Fibroblast of skin of scalp (primary cell): ENCODE measurements at regions not wholly inside any gene's neighbourhood (a gene's known extent, or its start where the extent isn't known, plus 50 kb on each side); places are given as distances from the start of the nearest gene placed in this dataset.

Experiments used
- DNase-seq: peaks from one replicate; pipeline ENCODE4 v3.0.0-alpha.2; 2013

- DNase-seq: no peak
Measured at GRCh38 chr9:107064378-107064777, 201.4 kb downstream of the ZNF462 start.

GRCh38 chr9:107065549-107065948, 202.6 kb downstream of the ZNF462 start:
- DNase-seq: no peak

GRCh38 chr9:107067739-107068416, 204.9 kb downstream of the ZNF462 start:
- no peak for DNase-seq

GRCh38 chr9:107068581-107068980, 205.6 kb downstream of the ZNF462 start:
- no peak for DNase-seq

DNA sequence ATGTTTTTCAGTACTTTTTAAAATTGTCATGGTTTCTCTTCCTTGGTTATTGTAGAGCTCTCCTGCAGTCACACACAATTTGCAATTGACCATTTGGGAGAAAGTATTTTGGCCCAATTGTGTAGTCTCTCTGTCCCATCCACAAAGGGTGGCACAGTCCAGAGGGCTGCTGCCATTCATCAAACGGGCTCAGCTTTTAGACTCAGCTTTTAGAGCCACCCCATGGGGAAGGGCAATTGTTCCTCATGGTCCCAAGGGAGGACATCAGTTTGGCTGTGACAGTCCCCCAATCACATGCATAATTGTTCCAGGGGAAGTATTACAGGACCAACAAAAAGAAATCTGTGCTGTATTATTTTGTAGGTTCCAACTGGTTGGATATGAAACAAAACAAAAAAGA, 207.6 kb downstream of the ZNF462 start:
- DNase-seq: no peak

DNA sequence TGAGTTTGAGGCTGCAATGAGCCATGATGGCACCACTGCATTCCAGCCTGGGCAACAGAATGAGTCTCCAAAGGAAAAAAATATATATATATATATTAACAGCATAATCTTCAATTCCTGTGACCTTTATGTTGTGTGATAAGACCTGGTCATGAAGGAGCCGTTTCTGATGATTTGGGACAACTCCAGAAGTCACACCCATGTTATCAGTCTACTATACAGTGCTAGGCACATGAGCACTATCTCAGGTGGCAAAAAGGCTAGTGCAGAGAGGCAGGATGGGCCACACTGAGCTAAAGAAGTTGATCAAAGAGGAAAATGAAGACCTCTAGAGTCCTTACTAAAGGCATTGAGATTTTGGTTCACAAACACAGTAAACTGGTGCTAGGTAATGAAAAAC, 205.0 kb upstream of the RAD23B start:
- no peak for DNase-seq

DNA sequence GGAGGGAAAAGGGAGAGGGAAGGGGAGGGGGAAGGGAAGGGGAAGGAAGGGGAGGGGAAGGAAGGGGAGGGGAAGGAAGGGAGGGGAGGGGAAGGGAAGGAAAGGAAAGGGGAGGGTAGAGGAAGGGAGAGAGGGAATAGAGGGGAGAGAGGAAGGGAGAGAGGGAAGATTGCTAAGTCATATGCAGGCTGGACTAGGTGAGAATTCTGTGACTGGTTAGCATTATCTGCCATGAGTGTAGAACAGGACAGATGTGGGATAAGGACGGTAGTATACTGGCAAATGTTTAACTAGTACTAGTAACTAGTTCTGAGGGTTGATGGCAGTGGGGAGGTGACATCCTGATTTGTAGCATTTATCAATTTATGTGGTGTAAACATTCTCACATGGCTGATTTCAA, 203.5 kb upstream of the RAD23B start:
- no peak for DNase-seq

- no peak for DNase-seq
Measured at GRCh38 chr9:107080130-107080529, 202.9 kb upstream of the RAD23B start.

- no peak for DNase-seq
Measured at GRCh38 chr9:107086460-107086859, 196.6 kb upstream of the RAD23B start.

- no peak for DNase-seq
Measured at GRCh38 chr9:107087222-107087621, 195.9 kb upstream of the RAD23B start.

GRCh38 chr9:107090218-107090617, 192.9 kb upstream of the RAD23B start:
- no peak for DNase-seq

- DNase-seq: no peak
Measured at GRCh38 chr9:107093365-107094060, 189.6 kb upstream of the RAD23B start.

GRCh38 chr9:107094370-107094769, 188.7 kb upstream of the RAD23B start:
- DNase-seq: peak; percentile 4

- no peak for DNase-seq
Measured at GRCh38 chr9:107100591-107100990, 182.5 kb upstream of the RAD23B start.

DNA sequence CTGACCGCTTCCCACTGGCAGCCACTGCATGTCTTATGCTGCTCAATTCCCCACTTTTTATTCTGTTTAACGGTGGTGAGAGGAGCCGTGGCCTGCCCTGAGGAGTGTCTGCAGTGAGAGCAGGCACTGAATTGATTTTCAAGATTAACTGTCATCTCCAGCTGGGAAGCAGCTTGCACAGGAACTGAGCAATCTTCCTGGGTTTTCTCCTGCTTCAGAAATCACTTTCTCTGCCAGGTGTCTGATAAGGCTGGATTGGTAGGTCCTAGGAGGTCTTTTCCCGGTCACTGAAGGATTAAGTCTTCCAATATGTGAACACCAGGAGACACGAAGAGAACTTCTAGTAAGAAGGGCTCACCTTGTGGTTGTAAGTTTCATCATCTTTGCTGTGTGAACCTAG, 181.1 kb upstream of the RAD23B start:
- DNase-seq: no peak

- no peak for DNase-seq
Measured at GRCh38 chr9:107103621-107104020, 179.5 kb upstream of the RAD23B start.

DNA sequence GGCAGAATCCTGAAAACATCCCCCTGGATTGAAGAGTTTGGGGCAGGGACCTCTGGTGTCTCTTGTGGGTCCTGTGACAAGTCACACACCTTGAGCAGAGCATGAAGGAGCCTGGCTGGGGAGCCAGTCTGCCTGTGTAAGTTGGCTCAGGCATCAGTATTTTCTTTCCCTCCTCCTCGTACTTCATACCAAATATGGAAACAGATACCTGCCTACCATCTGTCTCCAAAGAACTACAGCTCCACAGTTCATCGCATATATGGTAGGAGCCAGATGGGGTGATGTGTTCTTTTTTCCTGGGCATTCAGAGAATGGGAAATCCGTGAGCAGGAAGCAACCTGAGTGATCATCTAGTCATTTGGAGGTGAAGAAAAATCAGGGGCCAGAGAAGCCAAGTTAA, 177.3 kb upstream of the RAD23B start:
- no peak for DNase-seq

- DNase-seq: no peak
Measured at GRCh38 chr9:107106416-107106815, 176.7 kb upstream of the RAD23B start.

- peak; percentile 20 for DNase-seq
Measured at GRCh38 chr9:107108342-107109130, 174.5 kb upstream of the RAD23B start.

GRCh38 chr9:107109324-107109723, 173.8 kb upstream of the RAD23B start:
- DNase-seq: no peak

DNA sequence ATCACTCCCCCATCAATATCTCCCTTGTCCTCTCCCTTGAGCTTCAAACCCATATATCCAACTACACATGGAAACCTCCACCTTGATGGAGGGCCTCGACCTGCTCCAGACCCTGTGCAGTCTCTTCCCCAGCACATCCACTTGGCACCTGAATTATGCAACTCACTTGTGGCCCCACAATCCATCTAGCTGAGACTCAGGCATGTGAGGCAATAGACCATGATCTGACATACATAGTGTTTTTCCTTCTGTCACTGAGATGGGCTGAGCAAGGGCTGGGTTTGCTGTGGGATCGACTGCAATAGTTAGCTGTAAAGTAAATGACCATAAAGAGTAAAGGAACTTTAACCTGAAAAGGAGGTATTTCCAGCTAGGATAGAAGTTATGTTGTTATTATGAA, 172.9 kb upstream of the RAD23B start:
- no peak for DNase-seq

DNA sequence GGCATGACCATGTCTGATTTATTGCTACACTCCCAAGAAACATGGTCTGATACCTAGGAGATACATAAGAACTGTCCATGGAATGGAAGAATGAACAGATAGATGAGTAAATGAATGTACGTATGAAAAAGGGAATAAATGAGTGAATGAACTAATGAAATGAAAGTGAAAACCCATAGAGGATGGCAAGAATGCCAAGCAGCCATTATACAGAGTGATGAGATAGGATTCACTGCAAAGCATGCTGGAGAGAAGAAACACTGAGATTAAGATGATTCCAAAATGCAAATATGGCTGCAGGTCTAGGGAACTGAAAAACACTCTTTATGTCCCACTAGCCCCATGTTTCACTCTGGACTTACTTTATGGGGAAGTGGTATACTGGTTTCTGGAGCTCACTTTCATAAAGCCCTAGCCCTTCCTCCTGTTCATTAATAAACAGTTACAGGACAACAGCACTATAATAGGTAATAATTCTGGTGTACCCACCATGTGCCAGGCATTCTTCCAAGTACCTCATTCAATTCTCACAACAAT, 170.3 kb upstream of the RAD23B start:
- DNase-seq: no peak

- DNase-seq: no peak
Measured at GRCh38 chr9:107118863-107119624, 164.0 kb upstream of the RAD23B start.
